Calu3 (cell line): ENCODE measurements at regions not wholly inside any gene's neighbourhood (a gene's known extent, or its start where the extent isn't known, plus 50 kb on each side); places are given as distances from the start of the nearest gene placed in this dataset.

ENCODE experiments used
- BruUV-seq: library from RNA; stranded (reverse); fragments of 400-500 nt; replicated peaks from 2 replicates; lab custom pipeline; 2021; lab: Mats Ljungman, UMichigan
- CTCF ChIA-PET: fragments of 300-600 bp; sonication (Branson Sonifier 250); formaldehyde crosslinking; loops from one replicate; lab custom pipeline; 2022; ENCODE audit warnings: antibody characterized with exemption; lab: Charles Lee
- DNase-seq: peaks from one replicate; pipeline ENCODE4 v3.0.0; 2022
- H3K27ac Mint-ChIP-seq: one replicate; pipeline ENCODE4 v1.8.0; 2022; ENCODE audit warnings: mixed read lengths; ENCODE audit not compliant: unreplicated experiment
- H3K27me3 Mint-ChIP-seq: one replicate; pipeline ENCODE4 v1.8.0; 2022; ENCODE audit warnings: mixed read lengths; ENCODE audit not compliant: unreplicated experiment
- H3K36me3 Mint-ChIP-seq: one replicate; pipeline ENCODE4 v1.8.0; 2022; ENCODE audit warnings: mild to moderate bottlenecking, moderate library complexity, mixed read lengths; ENCODE audit not compliant: insufficient read depth, unreplicated experiment
- H3K4me1 Mint-ChIP-seq: one replicate; pipeline ENCODE4 v1.8.0; 2022; ENCODE audit warnings: mild to moderate bottlenecking, low read depth, mixed read lengths; ENCODE audit not compliant: unreplicated experiment
- H3K4me3 Mint-ChIP-seq: one replicate; pipeline ENCODE4 v1.8.0; 2022; ENCODE audit warnings: mild to moderate bottlenecking, low read depth, moderate library complexity, mixed read lengths; ENCODE audit not compliant: unreplicated experiment
- H3K9me3 Mint-ChIP-seq: one replicate; pipeline ENCODE4 v1.8.0; 2022; ENCODE audit warnings: low read depth, mixed read lengths; ENCODE audit not compliant: unreplicated experiment
- CTCF ChIP-seq: fragments of 200-600 bp; IDR thresholded peaks from one replicate; pipeline ENCODE4 v1.8.0; 2022; ENCODE audit warnings: antibody characterized with exemption; ENCODE audit not compliant: unreplicated experiment
- intact Hi-C: fragments of 100-400 bp; cut with micrococcal nuclease; formaldehyde crosslinking; loops from one replicate; pipeline ENCODE4 v1.10.0; 2022; ENCODE audit not compliant: unreplicated experiment

- no TSS peak for BruUV-seq
- H3K36me3 Mint-ChIP-seq, result no peaks in the 10 kb centered on the region
- no peak for TF ChIP-seq CTCF
These were observed 74.1 kb upstream of the PLXNA2 start for GRCh38 chr1:208318150-208318734.

DNA sequence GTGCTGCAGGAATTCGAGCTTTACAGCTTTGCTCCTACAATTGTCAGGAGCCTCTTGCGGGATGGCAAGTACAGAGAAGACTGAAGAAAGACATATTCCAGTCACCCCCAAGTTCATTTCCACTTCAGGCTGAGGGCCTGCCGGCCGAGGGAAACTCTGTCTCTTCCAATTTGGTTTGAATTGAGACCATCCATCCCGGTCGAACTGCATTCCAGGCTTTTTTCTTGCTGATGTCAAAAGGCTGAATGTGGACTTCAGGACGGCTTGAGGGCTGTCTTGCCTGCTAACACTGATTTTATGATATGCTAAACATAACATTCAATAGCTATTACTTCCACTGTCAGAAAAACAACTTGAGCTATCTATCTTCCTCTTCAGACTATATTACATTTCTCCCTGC, 79.8 kb upstream of the PLXNA2 start:
- CTCF ChIA-PET, result interaction anchor here (0.8 kb wide), 1 partner anchor 18 kb away, joined by 4 read pairs; no protein-coding TSS in a partner anchor
- intact Hi-C loops, result no loop called here
- Mint-ChIP-seq H3K9me3 (no peaks in the 10 kb centered on the region), H3K4me3 (no peak overlapping the region), H3K4me1 (no peaks in the 10 kb centered on the region), H3K36me3 (no peaks in the 10 kb centered on the region), H3K27ac (no peak overlapping the region), H3K27me3 (peaks cover 69% of the 10 kb centered on the region)
- BruUV-seq, result no TSS peak
- no peak for TF ChIP-seq CTCF
- DNase-seq, result no peak

More at GRCh38 chr1:208318150-208318734, 74.1 kb upstream of the PLXNA2 start:
- Mint-ChIP-seq H3K27me3 (peaks cover 78% of the 10 kb centered on the region), H3K4me1 (no peaks in the 10 kb centered on the region), H3K27ac (no peak overlapping the region), H3K9me3 (no peaks in the 10 kb centered on the region), H3K4me3 (no peak overlapping the region)
- intact Hi-C loops, result no loop called here
- DNase-seq, result no peak
- CTCF ChIA-PET, result no interaction called here

- no peak overlapping the region for H3K27ac Mint-ChIP-seq
- no TSS peak for BruUV-seq
- CTCF ChIA-PET, result no interaction called here
- no peaks in the 10 kb centered on the region for H3K9me3 Mint-ChIP-seq
- H3K27me3 Mint-ChIP-seq, result peaks cover 69% of the 10 kb centered on the region
- no peaks in the 10 kb centered on the region for H3K4me1 Mint-ChIP-seq
- H3K4me3 Mint-ChIP-seq, result no peak overlapping the region
- DNase-seq, result no peak
- TF ChIP-seq CTCF, result no peak
- intact Hi-C loops, result no loop called here
- no peaks in the 10 kb centered on the region for H3K36me3 Mint-ChIP-seq
These were observed 81.8 kb upstream of the PLXNA2 start for GRCh38 chr1:208326033-208326432.

DNA sequence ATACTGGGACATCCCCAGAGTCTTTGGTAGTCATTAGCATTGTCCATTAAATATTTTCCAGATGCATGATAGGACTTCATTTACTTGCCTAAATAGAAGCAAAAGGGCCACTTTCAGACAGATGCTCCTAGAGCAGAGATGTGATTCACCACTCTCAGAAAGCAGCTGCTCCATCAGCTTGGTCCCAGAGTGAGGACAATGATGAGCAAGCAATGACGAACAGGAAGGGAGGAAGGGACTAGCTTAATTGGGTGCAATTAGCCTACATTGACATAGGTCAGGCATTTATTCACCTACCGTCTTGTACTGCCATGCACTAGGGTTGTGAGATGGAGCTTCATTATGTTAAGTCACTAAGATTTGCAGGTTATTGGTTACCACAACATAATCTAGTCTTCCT, 85.1 kb upstream of the PLXNA2 start:
- no TSS peak for BruUV-seq
- TF ChIP-seq CTCF, result no peak
- peaks cover 87% of the 10 kb centered on the region for H3K27me3 Mint-ChIP-seq
- CTCF ChIA-PET, result no interaction called here
- H3K4me3 Mint-ChIP-seq, result no peak overlapping the region
- no peak overlapping the region for H3K27ac Mint-ChIP-seq
- no peaks in the 10 kb centered on the region for H3K4me1 Mint-ChIP-seq
- intact Hi-C loops, result no loop called here
- no peak for DNase-seq
- no peaks in the 10 kb centered on the region for H3K36me3 Mint-ChIP-seq
- H3K9me3 Mint-ChIP-seq, result no peaks in the 10 kb centered on the region
